Activated CD4-positive, CD25-positive, alpha-beta regulatory T cell treated with anti-CD3 and anti-CD28 coated beads, Interleukin-2, amount 50 U/mL, for 72 hours (primary cell): ENCODE measurements at regions not wholly inside any gene's neighbourhood (a gene's known extent, or its start where the extent isn't known, plus 50 kb on each side); places are given as distances from the start of the nearest gene placed in this dataset.

Source experiments
- DNase-seq: peaks from one replicate; pipeline ENCODE4 v3.0.0; 2021

DNA sequence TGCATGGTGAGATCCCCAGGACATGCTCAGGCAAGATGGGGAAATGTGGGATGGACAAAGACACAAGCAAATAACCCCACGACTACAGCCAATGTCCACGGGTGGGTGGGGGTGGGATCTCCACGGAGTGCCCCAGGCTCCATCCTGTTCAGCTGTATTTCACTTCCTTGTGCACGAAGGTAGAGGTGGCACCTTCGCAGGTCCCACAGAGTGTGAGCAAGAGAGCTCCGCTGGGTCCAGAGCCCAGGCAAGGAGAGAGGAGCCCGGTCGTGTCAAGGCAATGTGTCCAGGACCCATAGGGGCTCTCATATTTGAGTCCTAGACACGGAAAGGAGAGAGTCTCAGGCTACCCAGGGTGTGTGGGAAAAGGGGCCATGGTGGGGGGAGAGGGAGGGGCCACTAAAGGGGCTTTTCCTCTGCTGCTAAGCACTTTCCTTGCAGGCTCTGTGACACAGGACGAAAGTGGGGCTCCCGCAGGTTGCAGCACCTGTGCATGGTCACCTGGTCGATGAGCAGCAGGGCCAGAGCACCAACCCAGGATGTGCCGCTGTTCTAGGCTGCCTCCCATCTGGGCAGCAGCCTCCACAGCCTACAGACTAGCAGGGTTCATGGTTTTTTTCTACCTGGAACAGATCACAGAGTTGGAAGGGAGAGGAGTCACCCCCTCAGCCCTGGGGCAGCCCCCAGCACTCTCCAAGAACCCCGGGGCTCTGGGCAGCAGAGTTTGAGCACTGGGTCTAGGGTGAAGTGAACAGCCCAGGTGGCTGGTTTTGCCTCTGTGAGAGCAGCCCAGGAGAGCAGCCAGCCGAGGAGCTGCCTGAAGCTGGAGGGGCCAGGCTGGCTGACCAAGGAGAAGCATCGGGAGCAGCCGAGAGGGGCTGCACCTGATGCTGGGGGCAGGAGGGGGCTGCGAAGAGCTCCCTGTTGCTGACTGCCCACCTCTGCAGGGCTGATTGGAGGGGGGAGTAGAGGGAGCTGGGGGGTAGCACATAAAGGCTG lies 100.7 kb upstream of the MVB12B start:
- no peak for DNase-seq

- no peak for DNase-seq
These were observed 99.4 kb upstream of the MVB12B start for GRCh38 chr9:126226991-126227936.

- DNase-seq, result no peak
These were observed 98.4 kb upstream of the MVB12B start for GRCh38 chr9:126228111-126228780.

DNA sequence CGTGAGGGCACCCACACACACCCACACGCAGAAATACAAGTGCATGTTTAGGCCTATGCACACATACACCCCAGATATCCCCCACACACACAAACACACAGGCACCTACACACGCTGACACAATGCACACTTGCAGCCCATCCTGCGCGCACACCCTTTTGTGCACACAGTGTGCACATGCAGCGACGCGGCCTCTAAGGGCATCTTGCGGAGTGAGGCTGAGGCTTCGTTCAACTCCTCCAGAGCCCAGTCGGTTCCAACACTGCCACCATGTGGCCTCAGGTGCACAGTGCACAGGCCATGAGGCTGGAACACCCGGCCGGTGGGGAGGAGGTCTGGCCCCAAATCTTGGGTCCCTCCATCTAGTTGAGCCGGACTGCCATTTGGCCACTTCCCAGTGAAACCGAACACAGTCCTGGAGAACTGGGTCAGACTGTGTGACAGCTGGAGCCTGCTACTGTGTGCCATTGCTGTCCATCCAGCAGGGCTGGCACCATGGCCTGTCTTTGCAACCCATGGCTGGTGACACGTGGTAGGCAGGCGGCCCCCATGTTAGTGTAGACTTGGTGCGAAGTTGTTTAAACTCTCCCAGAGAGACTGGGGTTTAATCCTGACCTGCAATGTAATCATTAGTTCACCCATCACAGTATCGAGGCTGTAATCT lies 97.7 kb upstream of the MVB12B start:
- peak; percentile 69 for DNase-seq

DNA sequence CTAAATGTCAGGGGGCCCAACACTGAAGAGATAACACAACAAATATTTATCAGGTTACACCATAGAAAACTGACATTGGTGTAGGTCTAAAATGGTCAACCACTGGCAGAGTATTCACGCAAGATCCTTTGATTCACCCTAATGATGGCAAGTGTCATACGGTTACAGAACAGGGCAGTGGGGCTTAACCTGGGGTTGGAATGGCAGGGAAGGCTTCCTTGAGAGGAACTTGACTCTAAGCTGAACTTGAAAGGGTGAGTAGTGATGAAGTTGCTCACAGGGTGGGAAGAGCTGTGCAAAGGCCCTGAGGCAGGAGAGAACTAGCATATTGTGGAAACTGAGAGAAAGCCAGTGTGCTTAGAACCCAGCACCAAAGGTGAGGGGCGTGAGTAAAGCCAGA lies 97.1 kb upstream of the MVB12B start:
- no peak for DNase-seq

- no peak for DNase-seq
These were observed 95.9 kb upstream of the MVB12B start for GRCh38 chr9:126230692-126231091.

- DNase-seq, result no peak
These were observed 94.2 kb upstream of the MVB12B start for GRCh38 chr9:126232461-126232860.

GRCh38 chr9:126233175-126233574 lies 93.5 kb upstream of the MVB12B start:
- no peak for DNase-seq

DNA sequence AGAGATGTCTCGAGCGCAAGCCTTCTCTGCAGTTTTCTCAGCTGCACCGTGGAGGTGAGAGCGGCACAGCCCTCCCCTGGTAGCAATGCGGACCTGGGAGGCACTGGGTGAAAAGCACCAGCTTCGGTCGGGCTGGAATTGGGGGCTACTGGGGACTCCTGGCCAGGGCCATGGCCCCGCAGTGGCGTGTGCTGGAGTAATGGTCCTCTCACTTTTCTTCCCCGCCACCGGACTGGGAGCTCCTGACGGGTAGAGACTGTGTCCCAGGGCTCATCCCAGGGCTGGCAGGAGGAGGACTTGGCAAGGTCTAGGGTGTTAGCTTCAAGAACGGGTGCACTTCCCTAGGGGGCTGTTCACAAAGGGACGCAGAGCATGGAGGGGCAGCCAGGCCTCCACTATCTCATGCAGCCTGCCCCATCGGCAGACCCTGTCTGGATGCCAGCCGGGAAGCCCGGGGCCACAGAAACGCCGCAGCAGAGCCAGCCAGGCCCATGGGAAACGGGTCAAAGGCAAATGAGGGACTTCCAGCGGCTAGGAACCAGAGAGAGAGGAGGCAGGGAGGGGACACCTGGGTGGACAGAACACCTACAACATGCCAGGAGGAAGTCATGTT lies 92.6 kb upstream of the MVB12B start:
- DNase-seq, result no peak

DNA sequence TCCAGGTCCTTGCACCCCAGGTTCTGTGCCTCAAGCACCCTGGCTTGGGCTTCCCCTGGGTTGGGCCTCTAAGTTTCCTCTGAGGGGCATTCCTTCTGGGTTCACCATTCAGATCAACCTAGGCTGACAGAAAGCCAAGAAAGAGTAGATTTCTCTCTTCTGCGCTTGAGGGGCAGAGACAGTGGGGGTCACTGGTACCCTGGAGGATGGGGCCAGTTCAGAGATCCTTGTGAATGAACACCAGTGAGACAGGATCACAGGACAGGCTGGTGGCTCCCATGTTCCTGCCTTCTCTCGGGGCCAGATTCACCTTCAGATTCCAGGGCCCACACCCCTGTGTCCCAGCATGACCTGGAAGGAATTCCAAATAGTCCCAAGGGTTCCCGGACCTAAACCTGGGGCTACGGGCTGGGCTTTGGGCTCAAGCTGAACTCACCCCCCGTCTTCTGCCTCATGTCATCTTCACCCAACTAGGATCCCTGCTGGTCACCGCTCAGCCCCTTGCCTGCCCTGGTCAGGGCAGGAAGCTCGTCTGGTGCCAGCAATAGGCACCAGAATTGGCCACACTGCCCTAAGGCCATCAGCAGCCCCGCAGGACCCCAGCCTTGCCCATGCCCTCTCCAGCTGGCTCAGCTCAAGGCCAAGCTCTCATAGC lies 91.8 kb upstream of the MVB12B start:
- no peak for DNase-seq

- DNase-seq, result no peak
These were observed 91.0 kb upstream of the MVB12B start for GRCh38 chr9:126235336-126236243.

GRCh38 chr9:126236273-126236672 lies 90.4 kb upstream of the MVB12B start:
- no peak for DNase-seq

- no peak for DNase-seq
These were observed 88.2 kb upstream of the MVB12B start for GRCh38 chr9:126238415-126238814.

- DNase-seq, result no peak
These were observed 87.1 kb upstream of the MVB12B start for GRCh38 chr9:126239515-126239914.

DNA sequence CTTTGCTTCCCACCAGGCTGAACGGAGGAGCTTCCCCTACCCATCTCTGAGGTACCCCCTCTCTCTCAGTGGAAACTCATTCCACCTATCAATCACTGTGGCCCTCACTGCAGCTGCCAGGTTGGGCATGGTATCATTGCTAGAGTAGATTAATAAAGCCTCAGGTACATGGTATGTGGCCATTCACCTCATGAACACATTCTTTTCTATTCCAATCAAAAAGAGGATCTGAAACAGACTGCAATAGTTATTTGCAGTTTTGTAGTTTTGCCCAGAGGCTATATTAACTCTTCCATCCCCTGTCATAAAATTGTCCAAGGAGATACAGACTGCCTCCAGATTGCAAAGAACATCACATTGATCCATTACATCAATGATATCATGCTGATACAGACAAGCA lies 85.8 kb upstream of the MVB12B start:
- DNase-seq, result no peak

- DNase-seq, result no peak
These were observed 77.9 kb upstream of the MVB12B start for GRCh38 chr9:126248680-126249079.

DNA sequence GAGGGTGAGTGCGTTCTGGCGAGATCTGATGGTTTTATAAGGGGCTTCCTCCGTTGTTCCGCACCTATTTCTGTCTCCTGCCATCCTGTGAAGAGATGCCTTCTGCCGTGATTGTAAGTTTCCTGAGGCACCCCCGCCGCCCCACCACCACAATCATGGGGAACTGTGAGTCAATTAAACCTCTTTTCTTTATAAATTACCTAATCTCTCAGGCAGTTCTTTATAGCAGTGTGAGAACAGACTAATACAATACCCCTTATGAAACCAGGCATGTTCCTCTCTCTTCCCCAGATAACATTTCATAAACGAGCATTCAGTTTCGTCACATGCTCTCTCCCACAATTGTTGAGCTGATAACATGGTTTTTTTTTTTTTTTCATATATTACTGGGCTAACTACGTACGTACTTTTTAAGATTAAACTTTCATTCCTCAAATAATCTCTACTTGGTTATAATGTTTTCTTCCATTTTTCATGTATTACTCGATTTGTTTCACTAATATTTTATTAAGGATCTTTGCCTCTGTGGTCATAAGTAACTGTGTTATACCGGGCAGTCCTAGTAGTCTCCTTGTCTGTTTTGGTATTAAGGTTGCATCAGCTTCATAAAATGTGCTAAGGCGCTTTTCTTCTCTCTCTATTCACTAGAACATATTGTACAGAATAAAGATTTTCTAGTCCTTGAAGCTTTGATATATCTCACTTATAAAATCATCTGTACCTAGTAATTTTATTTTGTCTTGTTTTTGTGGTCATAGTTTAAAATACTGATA lies 64.9 kb upstream of the MVB12B start:
- no peak for DNase-seq

DNA sequence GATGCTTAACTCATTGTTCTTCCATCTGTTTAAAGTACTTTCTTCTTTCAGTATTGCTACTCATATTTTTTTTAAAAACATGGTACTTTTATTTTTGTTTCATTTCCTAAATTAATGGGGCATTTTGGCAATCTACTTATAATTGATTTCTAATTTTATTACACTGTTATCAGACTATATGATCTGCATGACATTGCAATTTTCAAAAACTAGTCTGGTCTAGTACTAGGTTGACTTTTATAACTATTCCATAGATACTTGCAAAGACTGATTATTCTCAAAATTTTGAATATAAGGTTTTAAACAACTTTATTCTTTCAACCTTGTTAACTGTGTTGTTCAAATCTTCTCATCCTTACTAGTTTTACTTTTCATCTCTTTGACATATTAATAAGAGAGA lies 63.9 kb upstream of the MVB12B start:
- no peak for DNase-seq

- no peak for DNase-seq
These were observed 56.1 kb upstream of the MVB12B start for GRCh38 chr9:126270556-126270955.
